CD1c-positive myeloid dendritic cell (primary cell): ENCODE measurements at regions not wholly inside any gene's neighbourhood (a gene's known extent, or its start where the extent isn't known, plus 50 kb on each side); places are given as distances from the start of the nearest gene placed in this dataset.

Source experiments
- DNase-seq: peaks from one replicate; pipeline ENCODE4 v3.0.0-alpha.2; 2016; ENCODE audit errors: extremely low spot score

- DNase-seq = no peak
These were observed 120.1 kb upstream of the HDAC4 start for GRCh38 chr2:239520811-239521517.

GRCh38 chr2:239519921-239520585, 119.2 kb upstream of the HDAC4 start:
- DNase-seq = no peak

- no peak for DNase-seq
These were observed 118.5 kb upstream of the HDAC4 start for GRCh38 chr2:239519089-239519920.

GRCh38 chr2:239518286-239519088, 117.7 kb upstream of the HDAC4 start:
- no peak for DNase-seq

GRCh38 chr2:239517686-239518085, 116.9 kb upstream of the HDAC4 start:
- no peak for DNase-seq

- DNase-seq = no peak
These were observed 116.1 kb upstream of the HDAC4 start for GRCh38 chr2:239516954-239517305.

- DNase-seq = no peak
These were observed 115.6 kb upstream of the HDAC4 start for GRCh38 chr2:239516286-239516953.

- DNase-seq = no peak
These were observed 114.1 kb upstream of the HDAC4 start for GRCh38 chr2:239514754-239515530.

- no peak for DNase-seq
These were observed 111.2 kb upstream of the HDAC4 start for GRCh38 chr2:239512054-239512453.

- DNase-seq = peak; percentile 26
These were observed 108.7 kb upstream of the HDAC4 start for GRCh38 chr2:239509373-239510143.

GRCh38 chr2:239508261-239508660, 107.4 kb upstream of the HDAC4 start:
- no peak for DNase-seq

- no peak for DNase-seq
These were observed 106.9 kb upstream of the HDAC4 start for GRCh38 chr2:239507576-239508258.

GRCh38 chr2:239506961-239507360, 106.1 kb upstream of the HDAC4 start:
- DNase-seq = no peak

GRCh38 chr2:239506101-239506857, 105.5 kb upstream of the HDAC4 start:
- DNase-seq = no peak

GRCh38 chr2:239504643-239505235, 103.9 kb upstream of the HDAC4 start:
- no peak for DNase-seq

- peak; percentile 16 for DNase-seq
These were observed 101.8 kb upstream of the HDAC4 start for GRCh38 chr2:239502430-239503186.
